ENCODE measurements at regions not wholly inside any gene's neighbourhood (a gene's known extent, or its start where the extent isn't known, plus 50 kb on each side); places are given as distances from the start of the nearest gene placed in this dataset.

DNA sequence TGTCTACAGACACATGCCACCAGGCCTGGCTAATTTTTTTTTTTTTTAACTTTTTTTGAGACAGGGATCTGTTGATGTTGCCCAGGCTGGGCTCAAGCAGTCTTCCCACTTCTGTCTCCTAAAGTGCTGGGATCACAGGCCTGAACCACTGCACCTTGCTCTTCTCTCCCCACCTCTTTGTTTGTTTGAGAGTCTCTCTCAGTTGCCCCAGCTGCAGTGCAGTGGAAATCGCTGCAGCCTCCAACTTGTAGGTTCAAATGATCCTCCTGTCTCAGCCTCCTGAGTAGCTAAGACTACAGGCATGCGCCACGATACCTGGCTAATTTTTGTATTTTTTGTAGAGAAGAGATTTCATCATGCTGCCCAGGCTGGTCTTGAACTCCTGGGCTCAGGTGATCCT, 115.6 kb downstream of the LARP7 start:
- ATAC-seq = peak; percentile 24

DNA sequence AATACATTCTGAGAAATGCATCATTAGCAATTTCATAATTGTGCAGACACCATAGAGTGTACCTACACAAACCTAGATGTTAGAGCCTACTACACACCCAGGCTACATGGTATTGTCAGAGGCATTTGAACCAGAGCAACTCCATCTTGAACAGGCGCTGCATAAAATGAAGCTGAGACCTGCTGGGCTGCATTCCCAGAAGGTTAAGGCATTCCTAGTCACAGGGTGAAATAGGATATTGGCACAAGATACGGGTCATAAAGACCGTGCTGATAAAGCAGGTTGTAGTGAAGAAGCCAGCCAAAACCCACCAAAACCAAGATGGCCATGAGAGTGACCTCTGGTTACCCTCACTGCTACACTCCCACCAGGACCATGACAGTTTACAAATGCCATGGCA, 116.4 kb downstream of the LARP7 start:
- Mint-ChIP-seq H3K27ac (no peak overlapping the region), H3K9me3 (no peaks in the 10 kb centered on the region), H3K4me1 (no peaks in the 10 kb centered on the region), H3K36me3 (no peaks in the 10 kb centered on the region), H3K4me3 (no peak overlapping the region)
- DNase-seq (ENCODE audit: low spot score in 2 of 2) (no peak), ATAC-seq (no peak)

More for the DNA sequence above, 115.6 kb downstream of the LARP7 start:
- Mint-ChIP-seq H3K27ac (no peak overlapping the region), H3K4me3 (no peak overlapping the region), H3K36me3 (no peaks in the 10 kb centered on the region), H3K4me1 (no peaks in the 10 kb centered on the region), H3K9me3 (no peaks in the 10 kb centered on the region)
- DNase-seq (ENCODE audit: low spot score in 2 of 2) = no peak

DNA sequence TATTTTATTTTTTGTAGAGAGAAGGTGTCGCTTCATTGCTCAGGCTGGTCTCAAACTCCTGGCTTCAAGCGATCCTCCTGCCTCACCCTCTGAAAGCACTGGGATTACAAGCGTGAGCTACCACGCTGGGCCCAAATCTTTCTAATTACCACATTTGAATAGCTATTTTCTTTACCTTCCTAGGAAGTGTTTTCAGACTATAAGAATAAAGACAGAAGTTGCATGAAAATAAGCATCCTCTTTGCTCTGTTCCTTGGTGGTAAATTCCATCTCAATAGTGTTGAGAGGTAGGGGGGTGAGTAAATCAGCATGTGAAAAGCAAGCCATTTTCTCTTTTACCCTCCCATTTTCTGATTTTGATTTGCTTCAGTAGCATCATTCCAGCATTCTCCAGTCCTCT, 122.4 kb downstream of the LARP7 start:
- H3K9me3 Mint-ChIP-seq = no peaks in the 10 kb centered on the region
- ATAC-seq = no peak
- DNase-seq (ENCODE audit: low spot score in 2 of 2) = no peak
- H3K4me1 Mint-ChIP-seq = no peaks in the 10 kb centered on the region
- H3K36me3 Mint-ChIP-seq = no peaks in the 10 kb centered on the region
- no peak overlapping the region for H3K27ac Mint-ChIP-seq
- H3K4me3 Mint-ChIP-seq = no peak overlapping the region

DNA sequence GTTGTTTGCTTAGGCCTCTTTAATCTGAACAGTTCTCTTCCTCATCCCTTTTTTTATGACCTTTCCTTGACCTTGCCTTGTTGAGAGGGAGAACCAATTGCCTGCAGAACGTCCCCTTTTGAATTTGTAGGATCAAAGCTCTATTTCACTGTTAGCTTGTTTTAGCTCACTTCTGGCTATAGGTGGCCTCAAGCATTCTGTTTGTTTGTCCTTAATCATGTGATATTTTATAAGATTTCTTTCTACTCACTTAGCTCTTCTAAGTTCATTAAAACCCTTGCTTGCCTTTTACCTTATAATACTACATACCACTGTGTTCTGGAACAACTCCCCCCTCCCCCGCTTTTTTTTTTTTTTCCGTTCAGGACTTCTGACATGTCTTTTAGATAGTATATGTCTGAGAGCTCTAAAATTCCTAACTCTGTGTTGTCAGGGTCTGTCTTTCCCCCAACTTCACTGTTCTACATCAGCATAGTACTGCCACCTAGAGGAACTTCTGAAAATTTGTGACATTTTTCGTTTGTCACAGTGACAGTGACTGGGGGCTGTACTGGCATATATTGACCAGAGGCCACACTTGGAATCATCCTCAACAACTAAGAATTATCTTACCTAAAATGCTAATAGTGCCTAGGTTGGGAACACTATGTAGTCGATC, 128.5 kb downstream of the LARP7 start:
- no peak overlapping the region for H3K4me3 Mint-ChIP-seq
- no peaks in the 10 kb centered on the region for H3K36me3 Mint-ChIP-seq
- ATAC-seq = peak; percentile 62
- H3K9me3 Mint-ChIP-seq = no peaks in the 10 kb centered on the region
- H3K4me1 Mint-ChIP-seq = no peaks in the 10 kb centered on the region
- H3K27ac Mint-ChIP-seq = peak overlapping the region; percentile 15
- no peak for DNase-seq (ENCODE audit: low spot score in 2 of 2)

DNA sequence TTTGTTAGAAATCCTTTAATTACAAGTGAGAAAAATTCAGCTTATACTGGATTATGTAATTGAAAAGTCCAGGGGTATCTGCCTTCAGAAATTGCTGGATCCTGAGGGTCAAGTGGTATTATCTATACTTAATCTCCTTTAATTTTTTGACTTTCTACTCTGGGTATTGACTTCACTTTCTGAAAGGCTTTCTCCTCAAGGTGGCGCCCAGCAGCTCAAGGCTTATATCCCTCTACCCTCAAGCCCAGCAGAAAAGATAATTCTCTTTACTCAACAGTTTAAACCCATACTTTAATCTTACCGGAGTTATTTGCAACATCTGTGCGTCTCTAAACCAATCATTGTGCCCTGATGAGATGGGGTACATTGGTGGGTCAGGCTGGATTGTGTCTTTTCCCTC, 129.5 kb downstream of the LARP7 start:
- H3K36me3 Mint-ChIP-seq = no peaks in the 10 kb centered on the region
- no peak overlapping the region for H3K4me3 Mint-ChIP-seq
- no peak for DNase-seq (ENCODE audit: low spot score in 2 of 2)
- H3K4me1 Mint-ChIP-seq = no peaks in the 10 kb centered on the region
- no peak for ATAC-seq
- H3K9me3 Mint-ChIP-seq = no peaks in the 10 kb centered on the region
- no peak overlapping the region for H3K27ac Mint-ChIP-seq

DNA sequence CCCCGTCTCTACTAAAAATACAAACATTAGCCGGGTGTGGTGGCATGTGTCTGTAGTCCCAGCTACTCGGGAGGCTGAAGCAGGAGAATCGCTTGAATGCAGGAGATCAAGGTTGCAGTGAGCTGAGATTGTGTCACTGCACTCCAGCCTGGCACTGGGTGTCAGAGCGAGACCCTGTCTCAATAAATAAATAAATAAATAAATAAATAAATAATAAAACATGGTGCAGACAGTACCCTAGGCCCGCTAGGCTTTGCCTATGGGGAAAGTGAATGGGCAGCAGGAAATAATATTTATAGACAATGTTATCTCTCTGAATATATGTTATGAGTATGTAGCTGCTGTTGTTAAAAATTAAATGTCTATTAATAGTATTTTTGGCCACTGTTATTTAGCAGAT, 130.4 kb downstream of the LARP7 start:
- Mint-ChIP-seq H3K4me3 (no peak overlapping the region), H3K4me1 (no peaks in the 10 kb centered on the region), H3K36me3 (no peaks in the 10 kb centered on the region), H3K9me3 (no peaks in the 10 kb centered on the region), H3K27ac (no peak overlapping the region)
- ATAC-seq = no peak
- no peak for DNase-seq (ENCODE audit: low spot score in 2 of 2)

DNA sequence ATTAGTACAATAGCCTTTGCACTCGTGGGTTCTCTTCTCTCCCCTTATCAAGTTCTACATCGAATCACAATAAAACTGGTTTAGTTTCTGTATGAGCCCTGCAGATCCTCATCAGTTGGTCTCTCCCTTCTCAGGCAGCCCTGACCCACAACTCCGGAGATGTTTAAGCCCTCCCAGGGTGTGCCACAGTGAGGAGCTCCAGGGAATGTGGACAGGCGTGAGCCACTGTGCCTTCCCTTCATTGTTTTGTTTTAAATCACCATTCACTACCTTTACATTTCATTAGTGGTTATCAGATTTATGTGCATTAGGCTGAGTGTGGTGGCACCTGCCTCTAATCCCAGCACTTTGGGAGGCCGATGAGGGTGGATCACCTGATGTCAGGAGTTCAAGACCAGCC, 133.2 kb downstream of the LARP7 start:
- ATAC-seq (no peak), DNase-seq (ENCODE audit: low spot score in 2 of 2) (no peak)
- Mint-ChIP-seq H3K4me1 (no peaks in the 10 kb centered on the region), H3K9me3 (no peaks in the 10 kb centered on the region), H3K36me3 (no peaks in the 10 kb centered on the region), H3K27ac (no peak overlapping the region), H3K4me3 (no peak overlapping the region)

DNA sequence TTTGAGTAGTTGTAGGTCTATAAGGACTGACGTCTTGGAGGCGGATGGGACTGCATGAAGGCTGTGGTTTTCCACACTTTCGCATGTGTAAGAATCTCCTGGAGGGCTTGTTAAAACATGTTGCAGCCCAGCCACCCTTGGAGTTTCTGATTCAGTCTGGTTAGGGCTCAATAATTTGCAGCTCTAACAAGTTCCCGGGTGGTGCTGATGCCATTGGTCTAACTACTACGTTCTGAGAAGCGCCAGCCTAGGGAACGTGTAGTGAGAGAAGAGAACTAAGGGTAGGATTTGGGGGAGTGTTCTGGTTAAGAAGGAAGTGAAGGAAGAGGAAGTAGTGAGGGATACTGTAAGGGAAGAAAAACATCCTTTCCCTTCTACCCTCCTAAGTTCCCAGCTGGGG, 138.9 kb downstream of the LARP7 start:
- no peak overlapping the region for H3K27ac Mint-ChIP-seq
- no peaks in the 10 kb centered on the region for H3K36me3 Mint-ChIP-seq
- DNase-seq (ENCODE audit: low spot score in 2 of 2) (no peak), ATAC-seq (no peak)
- no peaks in the 10 kb centered on the region for H3K4me1 Mint-ChIP-seq
- H3K4me3 Mint-ChIP-seq = no peak overlapping the region
- no peaks in the 10 kb centered on the region for H3K9me3 Mint-ChIP-seq

DNA sequence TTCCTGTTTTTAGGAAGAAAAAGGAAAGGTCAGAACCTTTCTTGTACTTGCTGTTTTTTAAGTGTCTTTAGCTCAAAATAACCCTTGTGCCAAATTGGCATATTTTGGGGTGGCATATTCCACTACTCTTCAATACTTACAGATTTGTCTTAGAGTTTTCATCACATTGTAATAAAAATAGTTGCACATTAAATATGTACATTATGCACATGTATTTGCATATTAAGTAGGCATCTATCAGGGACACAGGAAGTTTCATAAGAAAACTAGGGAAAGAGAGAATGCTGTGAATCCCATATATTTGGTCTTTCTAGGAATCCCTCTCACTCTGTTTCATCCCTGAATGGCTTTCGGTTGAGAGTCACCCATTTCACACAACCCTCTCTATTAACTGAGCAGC, 139.6 kb downstream of the LARP7 start:
- Mint-ChIP-seq H3K4me3 (no peak overlapping the region), H3K4me1 (no peaks in the 10 kb centered on the region), H3K9me3 (no peaks in the 10 kb centered on the region), H3K27ac (no peak overlapping the region), H3K36me3 (no peaks in the 10 kb centered on the region)
- ATAC-seq (no peak), DNase-seq (ENCODE audit: low spot score in 2 of 2) (no peak)

DNA sequence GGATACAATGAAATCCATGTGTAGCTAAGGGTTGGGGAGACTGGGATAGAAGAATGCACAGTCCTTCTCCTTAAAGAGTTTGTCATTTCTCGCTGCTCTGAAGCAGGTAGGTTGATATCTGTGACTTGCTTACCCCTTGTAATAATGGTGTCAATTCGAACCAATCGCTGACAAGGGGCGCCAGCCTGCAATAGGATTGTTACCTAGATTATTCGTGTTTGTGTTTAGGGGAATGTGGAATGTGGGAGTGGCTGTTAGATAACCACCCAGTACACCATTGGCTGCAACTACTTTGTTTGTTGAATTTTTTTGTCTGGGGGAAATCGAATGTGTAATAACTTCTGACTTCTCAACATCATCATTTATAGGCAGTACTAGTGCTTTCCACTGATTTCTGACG, 141.6 kb downstream of the LARP7 start:
- no peaks in the 10 kb centered on the region for H3K9me3 Mint-ChIP-seq
- no peak overlapping the region for H3K4me3 Mint-ChIP-seq
- H3K36me3 Mint-ChIP-seq = no peaks in the 10 kb centered on the region
- H3K27ac Mint-ChIP-seq = no peak overlapping the region
- H3K4me1 Mint-ChIP-seq = no peaks in the 10 kb centered on the region
- DNase-seq (ENCODE audit: low spot score in 2 of 2) (no peak), ATAC-seq (no peak)

DNA sequence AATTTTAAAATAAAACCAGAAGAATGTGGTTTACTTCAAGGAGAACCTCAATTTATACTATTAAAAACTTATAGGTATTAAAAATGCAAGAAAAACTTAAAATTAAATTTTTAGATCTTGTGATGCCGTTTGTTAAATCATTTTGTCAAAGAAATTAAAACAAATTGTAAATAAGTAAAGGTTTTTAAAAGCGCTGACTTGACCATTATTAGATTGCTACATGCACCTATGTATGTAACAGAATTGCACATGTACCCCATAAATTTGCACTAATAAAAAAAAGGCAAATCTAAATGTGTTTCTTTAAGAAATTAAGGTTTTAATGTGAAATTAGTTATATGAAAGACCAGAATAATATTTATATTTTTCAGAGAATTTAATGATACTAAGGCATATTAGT, 156.1 kb downstream of the LARP7 start:
- no peak for ATAC-seq
- DNase-seq (ENCODE audit: low spot score in 2 of 2) = no peak

DNA sequence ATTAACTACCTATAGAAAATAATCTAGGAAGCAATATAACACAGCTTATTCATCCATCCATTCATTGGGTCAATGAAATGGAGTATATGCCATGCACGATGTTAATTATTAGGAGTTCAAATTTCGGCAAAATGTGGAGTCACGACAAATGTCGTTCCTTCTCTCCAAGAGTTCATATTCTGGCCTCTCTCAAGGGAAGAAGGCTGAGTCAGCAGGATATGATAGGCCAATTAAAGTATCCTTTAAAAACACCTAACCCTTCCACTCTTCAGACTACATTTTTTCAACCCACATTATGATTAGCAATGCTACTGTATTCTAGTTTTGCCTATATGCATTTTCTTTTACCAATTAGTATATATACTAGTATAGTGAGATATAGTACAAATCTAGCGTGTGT, 163.1 kb downstream of the LARP7 start:
- Mint-ChIP-seq H3K4me1 (no peaks in the 10 kb centered on the region), H3K4me3 (no peak overlapping the region), H3K27ac (no peak overlapping the region), H3K9me3 (no peaks in the 10 kb centered on the region), H3K36me3 (no peaks in the 10 kb centered on the region)
- ATAC-seq (no peak), DNase-seq (ENCODE audit: low spot score in 2 of 2) (no peak)

More for the DNA sequence above, 156.1 kb downstream of the LARP7 start:
- H3K9me3 Mint-ChIP-seq = no peaks in the 10 kb centered on the region
- H3K36me3 Mint-ChIP-seq = no peaks in the 10 kb centered on the region
- H3K27ac Mint-ChIP-seq = no peak overlapping the region
- no peaks in the 10 kb centered on the region for H3K4me1 Mint-ChIP-seq
- H3K4me3 Mint-ChIP-seq = no peak overlapping the region

DNA sequence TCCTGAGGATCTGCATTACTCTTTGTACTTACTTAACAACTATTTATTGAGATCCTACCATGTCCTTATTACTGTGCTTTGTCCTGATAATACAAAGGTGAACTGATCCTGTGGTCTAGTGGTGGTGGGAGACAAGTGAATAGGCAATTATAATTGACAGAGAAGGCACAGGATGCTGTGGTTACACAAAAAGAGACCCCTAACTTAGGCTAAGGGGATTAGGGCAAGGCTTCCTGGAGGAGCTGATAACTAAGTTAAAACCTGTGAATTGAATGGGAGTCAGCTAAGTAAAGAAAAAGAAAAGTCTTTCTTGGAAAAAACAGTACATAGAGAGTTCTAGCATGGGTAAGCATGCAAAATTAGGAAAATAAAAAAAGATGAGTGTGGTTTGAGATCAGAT, 164.4 kb downstream of the LARP7 start:
- no peak overlapping the region for H3K4me3 Mint-ChIP-seq
- no peaks in the 10 kb centered on the region for H3K9me3 Mint-ChIP-seq
- no peaks in the 10 kb centered on the region for H3K36me3 Mint-ChIP-seq
- ATAC-seq (no peak), DNase-seq (ENCODE audit: low spot score in 2 of 2) (no peak)
- no peaks in the 10 kb centered on the region for H3K4me1 Mint-ChIP-seq
- H3K27ac Mint-ChIP-seq = no peak overlapping the region

DNA sequence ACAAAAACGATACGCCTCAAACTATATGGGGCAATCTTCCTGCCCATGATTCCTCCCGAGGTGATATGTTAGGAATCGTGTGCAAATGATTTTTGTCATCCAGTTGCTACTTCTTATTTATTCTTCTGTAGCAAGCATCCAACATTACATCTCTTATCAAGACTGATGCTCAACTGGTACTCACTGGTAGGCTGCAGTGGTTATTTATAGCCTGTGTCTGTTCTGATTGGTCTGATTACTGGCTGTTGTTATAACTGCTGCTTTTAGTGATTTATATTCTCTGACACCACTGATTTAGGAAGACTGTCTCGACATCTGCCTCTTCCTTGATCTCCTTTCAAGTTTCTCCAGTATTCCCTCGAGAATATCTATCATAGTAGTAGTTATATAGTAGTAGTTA, 165.8 kb downstream of the LARP7 start:
- no peak for ATAC-seq
- no peak overlapping the region for H3K4me3 Mint-ChIP-seq
- no peak overlapping the region for H3K27ac Mint-ChIP-seq
- H3K36me3 Mint-ChIP-seq = no peaks in the 10 kb centered on the region
- no peaks in the 10 kb centered on the region for H3K4me1 Mint-ChIP-seq
- no peaks in the 10 kb centered on the region for H3K9me3 Mint-ChIP-seq
- no peak for DNase-seq (ENCODE audit: low spot score in 2 of 2)

DNA sequence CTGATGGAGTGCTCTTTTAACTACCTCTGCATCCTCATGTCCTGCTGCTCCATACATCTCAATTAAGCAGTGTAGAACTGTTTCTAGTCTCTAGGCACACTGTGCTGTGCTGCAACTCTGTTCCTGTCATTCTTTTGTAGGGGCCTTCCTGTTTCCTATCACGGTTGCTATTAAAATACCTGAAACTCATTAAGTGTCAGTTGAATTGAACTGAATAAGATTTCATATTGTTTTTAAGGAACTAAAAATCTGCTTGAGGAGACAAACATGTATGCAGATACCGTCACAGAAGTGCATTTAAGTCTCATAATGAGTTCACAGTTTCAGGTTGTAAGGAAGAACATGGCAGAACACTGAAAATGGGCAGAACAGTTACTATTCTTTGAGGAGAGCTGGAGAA, 170.1 kb downstream of the LARP7 start:
- H3K4me1 Mint-ChIP-seq = no peaks in the 10 kb centered on the region
- no peak overlapping the region for H3K27ac Mint-ChIP-seq
- no peaks in the 10 kb centered on the region for H3K36me3 Mint-ChIP-seq
- ATAC-seq (no peak), DNase-seq (ENCODE audit: low spot score in 2 of 2) (no peak)
- no peak overlapping the region for H3K4me3 Mint-ChIP-seq
- no peaks in the 10 kb centered on the region for H3K9me3 Mint-ChIP-seq

DNA sequence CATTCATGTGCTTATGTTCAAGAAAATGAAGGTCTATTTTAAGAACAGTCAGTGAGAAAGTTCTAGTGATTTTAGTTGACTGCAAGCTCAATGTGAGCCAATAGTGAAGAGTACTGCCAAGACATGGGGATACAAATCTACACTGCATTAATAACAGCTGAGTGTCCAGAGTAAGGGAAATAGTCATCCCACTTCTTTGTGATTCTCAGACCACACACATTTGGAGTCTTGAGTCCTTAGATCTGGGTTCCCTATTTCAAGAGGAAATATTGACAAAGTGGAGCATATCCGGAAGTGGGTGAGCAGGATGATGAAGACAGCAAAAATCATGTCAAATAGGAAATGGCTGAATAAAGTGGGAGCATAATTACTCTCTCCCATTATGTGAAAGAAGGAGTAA, 171.1 kb downstream of the LARP7 start:
- H3K4me1 Mint-ChIP-seq = no peaks in the 10 kb centered on the region
- no peaks in the 10 kb centered on the region for H3K36me3 Mint-ChIP-seq
- no peak for ATAC-seq
- H3K27ac Mint-ChIP-seq = no peak overlapping the region
- DNase-seq (ENCODE audit: low spot score in 2 of 2) = no peak
- no peak overlapping the region for H3K4me3 Mint-ChIP-seq
- no peaks in the 10 kb centered on the region for H3K9me3 Mint-ChIP-seq

DNA sequence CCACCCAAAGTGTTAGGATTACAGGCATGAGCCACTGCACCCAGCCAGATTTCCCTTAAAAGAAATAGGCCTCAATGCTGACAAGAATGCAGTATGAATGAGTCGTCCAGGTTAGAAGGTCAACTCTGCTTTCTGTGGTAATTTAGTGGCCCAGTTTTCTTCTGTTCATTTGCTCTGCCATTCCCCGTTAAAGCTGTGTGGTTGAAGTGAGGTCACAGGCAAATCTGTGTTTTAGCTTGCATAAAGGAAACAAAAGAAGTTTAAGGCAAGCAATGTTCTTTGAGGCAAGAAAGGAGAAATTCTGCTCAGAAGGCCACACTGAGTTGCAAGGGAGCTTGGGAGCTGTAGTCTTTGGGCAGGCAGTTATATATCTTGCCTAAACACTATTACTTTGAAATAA, 176.8 kb downstream of the LARP7 start:
- Mint-ChIP-seq H3K9me3 (peaks cover 2% of the 10 kb centered on the region), H3K27ac (no peak overlapping the region), H3K36me3 (no peaks in the 10 kb centered on the region), H3K4me3 (no peak overlapping the region), H3K4me1 (peaks cover 10% of the 10 kb centered on the region)
- DNase-seq (ENCODE audit: low spot score in 2 of 2) (no peak), ATAC-seq (peak; percentile 57)
